Esophagus mucosa (tissue), 1 donor: ENCODE measurements at regions not wholly inside any gene's neighbourhood (a gene's known extent, or its start where the extent isn't known, plus 50 kb on each side); places are given as distances from the start of the nearest gene placed in this dataset.

ENCODE experiments used
- ATAC-seq: fragments of 200-7000 bp; cut with Tn5 transposase; one replicate; pipeline ENCODE4 v1.9.1; 2020
- donor health status: DM: yes; HTN: yes; CAD: no.

- ATAC-seq, result no peak
These were observed 93.9 kb upstream of the SLCO3A1 start for GRCh38 chr15:91759560-91759959.

- no peak for ATAC-seq
These were observed 87.8 kb upstream of the SLCO3A1 start for GRCh38 chr15:91765660-91766059.

GRCh38 chr15:91769476-91769875 lies 84.0 kb upstream of the SLCO3A1 start:
- no peak for ATAC-seq

- no peak for ATAC-seq
These were observed 83.6 kb upstream of the SLCO3A1 start for GRCh38 chr15:91769894-91770293.

DNA sequence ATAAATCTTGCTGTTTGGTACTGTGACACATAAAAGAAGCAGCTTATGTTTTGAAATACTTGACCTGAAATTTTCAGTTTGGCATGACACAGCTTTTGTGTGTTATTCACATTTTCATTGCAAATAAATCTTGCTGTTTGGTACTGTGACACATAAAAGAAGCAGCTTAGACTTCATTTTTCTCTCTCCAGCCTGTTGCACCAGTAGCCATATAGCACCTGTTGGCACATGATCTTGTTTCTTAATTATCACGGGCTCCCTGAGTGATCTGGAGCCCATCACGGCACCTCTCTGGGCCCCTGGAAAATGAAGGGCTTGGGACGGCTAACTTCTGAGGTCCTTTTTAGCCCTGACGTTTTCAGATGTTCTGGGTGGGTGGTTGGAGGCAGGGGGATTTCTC lies 77.4 kb upstream of the SLCO3A1 start:
- ATAC-seq, result peak; percentile 11

- ATAC-seq, result no peak
These were observed 73.5 kb upstream of the SLCO3A1 start for GRCh38 chr15:91779960-91780359.

- peak; percentile 11 for ATAC-seq
These were observed 73.1 kb upstream of the SLCO3A1 start for GRCh38 chr15:91780387-91780786.

GRCh38 chr15:91782221-91782620 lies 71.3 kb upstream of the SLCO3A1 start:
- ATAC-seq, result no peak

DNA sequence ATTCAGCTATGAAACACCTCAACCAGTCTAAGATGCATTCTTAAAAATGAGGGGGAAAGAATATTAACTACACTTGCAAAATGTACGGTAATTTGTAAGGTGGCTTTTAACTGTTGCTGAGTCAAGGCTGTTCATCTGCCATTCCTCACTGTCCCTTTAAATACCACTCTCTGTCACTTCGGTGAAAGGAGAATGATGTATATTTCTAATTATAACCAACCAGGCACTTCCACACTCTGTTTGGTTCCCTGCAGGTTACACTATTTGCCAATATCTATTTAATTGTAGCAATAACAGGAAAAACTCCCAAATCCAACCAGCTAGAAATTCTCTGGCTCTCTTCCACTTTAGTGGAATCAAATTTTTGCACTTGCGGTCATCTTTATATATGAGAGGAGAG lies 70.5 kb upstream of the SLCO3A1 start:
- no peak for ATAC-seq

DNA sequence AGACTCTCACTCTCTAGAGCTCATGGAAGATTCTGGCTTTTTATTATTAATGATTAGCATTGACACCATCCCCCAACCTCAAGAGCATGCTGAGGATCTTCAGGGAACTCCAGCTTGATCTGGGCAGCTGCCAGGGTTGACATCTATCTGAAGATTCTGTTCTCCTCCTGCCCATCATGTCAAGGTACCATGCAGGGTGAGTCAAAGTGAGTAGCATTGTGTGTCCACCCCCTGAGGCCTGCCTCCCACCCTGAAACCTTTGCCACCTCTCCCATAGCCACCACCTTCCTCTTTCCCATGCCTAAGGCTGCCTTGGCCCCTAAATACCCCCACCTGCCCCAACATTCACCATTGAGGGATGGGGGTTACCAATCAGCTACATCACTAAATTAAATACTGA lies 70.1 kb upstream of the SLCO3A1 start:
- no peak for ATAC-seq

DNA sequence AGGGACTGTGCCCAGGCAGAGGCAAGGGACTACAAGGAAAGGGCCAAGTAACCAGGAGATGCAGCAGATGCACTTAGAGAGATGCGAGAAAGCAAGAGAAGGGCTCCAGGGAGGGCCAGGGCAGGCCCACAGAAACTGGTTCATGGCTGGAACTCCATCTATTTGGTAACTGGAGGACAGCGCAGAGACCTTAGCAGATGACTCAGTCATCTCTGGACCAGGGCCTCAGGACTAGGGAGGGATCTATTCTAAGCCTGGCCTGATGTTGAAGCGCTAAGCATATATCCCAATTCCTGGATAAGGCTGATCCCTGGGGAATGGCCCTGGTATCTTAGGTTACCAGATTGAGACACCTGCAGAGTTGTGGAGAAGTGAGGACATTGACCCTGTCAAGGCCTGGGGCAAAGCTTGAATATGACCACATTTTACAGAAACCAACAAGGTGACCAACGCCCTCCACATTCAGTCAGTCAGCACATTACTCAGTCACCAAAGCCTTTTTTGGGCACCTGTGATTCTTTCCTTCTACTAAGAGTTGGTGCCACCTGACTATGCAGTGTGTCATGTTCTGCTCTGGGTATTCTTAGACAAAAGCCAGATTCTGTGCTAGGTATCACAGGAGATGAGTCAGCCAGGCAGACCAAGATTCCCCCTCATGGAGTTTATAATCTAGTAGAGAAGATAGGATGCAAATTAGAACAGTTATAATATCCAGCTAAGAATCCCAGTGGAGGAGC lies 68.4 kb upstream of the SLCO3A1 start:
- peak; percentile 94 for ATAC-seq

GRCh38 chr15:91787198-91787597 lies 66.3 kb upstream of the SLCO3A1 start:
- ATAC-seq, result peak; percentile 40

DNA sequence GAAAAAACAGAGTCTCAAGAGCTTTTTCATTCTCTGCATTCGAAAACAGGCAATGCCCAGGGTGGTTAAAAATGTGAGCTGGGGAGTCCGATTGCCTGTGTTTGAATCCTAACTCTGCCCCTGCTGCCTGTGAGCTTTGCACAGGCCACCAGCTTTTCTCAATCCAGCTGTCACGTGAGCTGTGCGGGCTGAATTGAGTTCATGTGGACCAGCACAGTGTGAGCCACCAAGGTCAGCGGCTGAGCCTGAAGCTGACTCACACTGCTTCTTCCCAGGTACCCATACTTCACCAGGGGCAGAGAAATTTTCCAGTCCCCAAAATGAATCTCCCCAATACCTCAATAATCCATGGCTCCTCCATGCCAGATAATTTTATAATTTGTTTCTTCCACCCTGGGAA lies 64.4 kb upstream of the SLCO3A1 start:
- ATAC-seq, result no peak

DNA sequence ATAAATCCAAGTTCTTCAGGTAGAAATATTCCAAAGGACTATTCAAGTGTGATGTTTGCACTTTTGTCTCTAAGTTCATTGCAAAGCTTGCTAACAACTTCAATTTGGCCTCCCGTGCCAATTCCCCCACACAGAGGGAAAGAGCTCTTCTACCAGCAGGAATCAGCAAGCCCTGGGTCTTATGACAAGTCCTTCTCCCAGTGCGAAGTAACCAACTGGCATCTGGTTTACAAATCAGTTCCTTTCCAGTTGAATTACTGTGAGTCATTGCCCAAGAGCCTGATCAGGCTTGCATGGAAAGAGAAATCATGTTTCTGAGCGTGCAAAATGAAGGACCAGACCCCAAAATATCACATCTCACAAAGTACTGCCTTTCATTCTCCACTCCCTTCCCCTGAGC lies 62.7 kb upstream of the SLCO3A1 start:
- ATAC-seq, result peak; percentile 94

DNA sequence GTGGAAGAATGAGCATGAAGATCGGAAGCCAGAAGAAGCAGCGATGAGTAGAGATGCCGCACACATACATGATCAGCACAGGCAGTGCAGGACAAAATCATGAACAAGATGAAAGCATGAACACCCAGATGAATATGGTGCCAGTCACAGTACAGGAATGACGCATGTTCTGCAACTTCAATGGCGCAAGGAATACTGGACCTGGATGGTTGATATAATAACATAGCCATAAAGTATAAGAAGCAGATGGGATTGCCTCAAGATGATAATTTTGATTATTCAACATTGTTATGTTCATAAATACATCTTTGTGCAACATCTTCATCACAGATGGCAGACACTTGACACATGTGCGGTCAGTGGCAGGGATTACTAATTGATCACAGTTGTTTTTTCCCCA lies 59.7 kb upstream of the SLCO3A1 start:
- ATAC-seq, result no peak

GRCh38 chr15:91795235-91795634 lies 58.3 kb upstream of the SLCO3A1 start:
- ATAC-seq, result no peak

GRCh38 chr15:91801836-91802534 lies 51.5 kb upstream of the SLCO3A1 start:
- ATAC-seq, result peak; percentile 93

GRCh38 chr15:91803260-91803659 lies 50.2 kb upstream of the SLCO3A1 start:
- ATAC-seq, result no peak
